ENCODE measurements at regions not wholly inside any gene's neighbourhood (a gene's known extent, or its start where the extent isn't known, plus 50 kb on each side); places are given as distances from the start of the nearest gene placed in this dataset.

DNA sequence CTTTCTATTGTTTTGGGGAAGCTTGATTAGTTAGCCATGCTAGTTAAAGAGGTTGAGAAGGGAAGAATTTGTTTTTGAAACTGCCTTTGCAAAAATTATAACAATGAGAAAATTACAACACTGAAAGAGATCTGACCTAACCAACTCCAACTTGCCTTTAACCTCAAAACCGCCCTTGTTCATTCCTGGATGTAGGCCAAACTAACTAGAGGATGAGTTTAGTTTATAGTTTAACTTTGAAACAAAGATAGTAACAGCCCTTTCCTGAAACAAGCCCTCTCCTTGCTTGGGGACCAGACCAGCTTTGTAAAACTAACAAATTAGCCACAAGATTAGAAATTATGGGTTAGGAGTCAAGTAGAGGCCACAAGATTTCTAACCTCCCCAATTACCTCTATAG lies 713.9 kb downstream of the CPS1 start:
- TF ChIP-seq POLR2A (IDR thresholded peaks at IDR 0.05; ENCODE audit: low read depth, low read length) (no peak), POLR2AphosphoS5 (IDR thresholded peaks at IDR 0.05; ENCODE audit: low read depth, low read length) (no peak), TAF1 (IDR thresholded peaks at IDR 0.05; ENCODE audit: low read depth, low read length) (no peak)
